ENCODE measurements at regions not wholly inside any gene's neighbourhood (a gene's known extent, or its start where the extent isn't known, plus 50 kb on each side); places are given as distances from the start of the nearest gene placed in this dataset.

DNA sequence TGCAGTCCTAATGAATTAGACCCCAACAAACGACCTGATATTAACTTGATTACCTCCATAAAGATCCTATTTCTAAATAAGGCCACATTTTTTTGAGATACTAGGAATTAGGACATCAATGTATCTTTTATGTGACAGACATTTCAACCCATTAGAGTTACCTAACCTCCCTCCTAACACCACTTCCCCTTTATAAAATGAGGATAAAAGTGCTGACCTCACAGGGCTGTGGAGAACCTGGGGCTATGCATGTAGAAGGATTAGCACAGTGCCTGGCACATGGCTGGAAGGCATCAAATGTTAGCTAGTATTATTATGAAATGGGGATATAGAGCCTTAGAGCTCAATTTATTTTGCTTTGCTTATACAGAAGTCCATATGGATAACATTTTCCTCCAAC is 53.5 kb upstream of the LRRN1 start:
- no peak for DNase-seq (ENCODE audit: low spot score)

DNA sequence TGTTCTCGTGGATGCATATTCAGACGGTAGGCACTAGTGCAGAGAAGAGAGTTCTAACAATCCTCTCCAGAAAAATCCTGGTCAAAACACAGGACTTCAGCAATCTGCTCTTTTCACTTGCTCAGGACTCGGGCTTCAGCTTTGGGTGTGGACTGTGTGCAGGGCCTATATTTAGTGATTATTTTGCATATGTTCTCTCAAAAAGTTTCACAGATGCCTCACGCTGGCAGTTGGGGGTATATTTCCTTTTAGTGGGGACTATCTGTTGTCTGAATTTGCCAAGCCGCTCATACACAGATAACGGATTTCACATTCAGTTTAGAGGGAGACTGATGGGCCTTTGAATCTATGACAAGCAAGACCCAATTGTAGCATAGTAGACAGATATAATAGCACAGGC is 54.4 kb upstream of the LRRN1 start:
- DNase-seq (ENCODE audit: low spot score), result no peak

GRCh38 chr3:3743754-3744153 is 55.5 kb upstream of the LRRN1 start:
- no peak for DNase-seq (ENCODE audit: low spot score)

DNA sequence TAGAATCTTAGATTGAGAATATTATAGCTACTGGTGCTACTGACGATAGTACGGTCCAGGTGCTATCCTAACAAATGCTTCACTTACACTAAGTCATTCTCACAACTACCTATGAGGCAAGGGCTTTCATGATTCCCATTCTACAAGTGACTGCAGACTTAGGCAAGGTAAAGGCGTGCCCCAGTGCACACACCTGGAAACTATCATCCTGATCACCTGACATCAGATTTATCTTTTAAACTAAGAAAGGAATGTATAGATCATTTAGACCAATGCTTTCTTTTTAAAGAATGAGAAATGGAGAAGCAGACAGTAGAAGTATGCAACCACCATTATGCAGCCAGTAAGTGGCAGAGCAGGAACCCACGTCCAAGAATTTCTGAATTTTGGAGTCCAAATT is 59.2 kb upstream of the LRRN1 start:
- DNase-seq (ENCODE audit: low spot score), result no peak

- no peak for DNase-seq (ENCODE audit: low spot score)
These were observed 59.7 kb upstream of the LRRN1 start for GRCh38 chr3:3739330-3740060.

DNA sequence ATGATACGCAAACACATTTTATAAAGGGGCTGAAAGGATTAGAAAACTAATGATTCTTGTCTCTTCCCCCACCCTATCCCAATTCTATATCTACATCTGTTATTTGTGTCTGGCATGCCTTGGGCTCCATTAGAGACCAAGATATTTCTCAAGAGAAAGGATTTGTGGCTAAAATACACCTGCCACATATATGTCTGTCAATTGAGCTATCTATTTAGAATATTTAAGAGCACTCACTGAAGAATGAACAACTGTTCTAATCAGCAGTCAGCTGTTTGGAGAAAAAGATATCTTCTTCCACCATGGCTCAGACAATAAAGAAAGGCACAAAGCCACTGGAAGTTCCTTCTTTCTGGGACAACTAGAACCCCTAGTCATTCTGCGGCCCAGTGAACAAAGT is 61.7 kb upstream of the LRRN1 start:
- DNase-seq (ENCODE audit: low spot score), result no peak

DNA sequence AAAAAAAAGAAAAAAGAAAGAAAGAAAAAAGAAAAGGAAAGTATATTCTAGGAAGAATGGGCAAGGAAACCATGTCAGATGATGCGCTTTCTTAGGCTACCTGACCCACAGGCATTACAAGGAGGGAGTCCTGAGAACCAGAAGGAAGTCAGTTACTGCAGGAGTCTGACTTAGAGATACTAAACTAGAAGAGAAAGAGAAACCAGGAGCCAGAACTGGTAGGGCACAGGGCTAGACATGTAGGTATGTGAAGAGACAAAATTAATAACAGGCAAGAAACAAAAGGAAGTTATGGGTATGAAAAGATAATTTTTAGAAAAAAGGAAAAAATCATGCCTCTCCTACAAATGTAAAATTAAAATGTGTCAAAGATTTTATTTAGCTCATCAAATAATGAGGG is 63.3 kb upstream of the LRRN1 start:
- DNase-seq (ENCODE audit: low spot score), result no peak

GRCh38 chr3:3734881-3735280 is 64.3 kb upstream of the LRRN1 start:
- no peak for DNase-seq (ENCODE audit: low spot score)

DNA sequence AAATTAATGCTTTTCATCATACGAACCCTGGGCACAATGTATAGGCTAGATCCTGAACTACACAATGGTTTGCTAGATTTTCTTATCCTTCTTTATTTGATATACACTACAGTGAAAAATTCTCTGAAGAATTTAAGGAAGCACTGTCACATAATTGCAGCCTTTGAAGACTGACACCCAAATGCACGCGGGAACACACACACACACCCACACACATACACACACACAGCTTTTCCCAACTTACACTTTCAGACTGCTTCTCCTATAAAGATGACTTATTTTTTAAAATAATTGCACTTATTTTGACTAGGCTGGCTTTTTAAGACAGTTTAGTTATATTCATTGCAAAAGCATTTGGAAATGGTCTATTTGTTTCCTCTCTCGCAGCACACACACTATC is 70.0 kb upstream of the LRRN1 start:
- peak; percentile 31 for DNase-seq (ENCODE audit: low spot score)

GRCh38 chr3:3726549-3726948 is 72.7 kb upstream of the LRRN1 start:
- DNase-seq (ENCODE audit: low spot score), result no peak

DNA sequence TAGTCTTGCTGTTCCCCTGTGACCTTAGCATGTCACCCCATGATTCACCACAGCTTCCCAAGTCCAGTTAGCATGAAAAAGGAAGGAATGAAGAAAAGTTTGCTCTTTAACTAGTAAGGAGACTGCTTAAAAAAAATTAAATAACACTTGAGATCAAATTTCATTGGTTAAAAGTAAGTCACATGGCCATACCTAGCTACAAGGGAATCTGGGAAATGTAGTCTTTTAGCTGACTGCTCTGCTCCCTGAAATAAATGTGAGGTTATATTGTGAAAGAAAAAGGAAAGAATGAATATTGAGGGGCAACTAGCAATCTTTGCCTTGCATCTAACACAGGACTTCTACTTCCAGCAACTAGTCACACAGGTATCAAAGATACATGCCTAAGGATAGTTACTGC is 84.7 kb upstream of the LRRN1 start:
- DNase-seq (ENCODE audit: low spot score), result no peak

GRCh38 chr3:3712971-3713370 is 86.3 kb upstream of the LRRN1 start:
- no peak for DNase-seq (ENCODE audit: low spot score)

- no peak for DNase-seq (ENCODE audit: low spot score)
These were observed 90.5 kb upstream of the LRRN1 start for GRCh38 chr3:3708769-3709115.

GRCh38 chr3:3707858-3708768 is 91.1 kb upstream of the LRRN1 start:
- no peak for DNase-seq (ENCODE audit: low spot score)

GRCh38 chr3:3705090-3705775 is 94.0 kb upstream of the LRRN1 start:
- peak; percentile 67 for DNase-seq (ENCODE audit: low spot score)

DNA sequence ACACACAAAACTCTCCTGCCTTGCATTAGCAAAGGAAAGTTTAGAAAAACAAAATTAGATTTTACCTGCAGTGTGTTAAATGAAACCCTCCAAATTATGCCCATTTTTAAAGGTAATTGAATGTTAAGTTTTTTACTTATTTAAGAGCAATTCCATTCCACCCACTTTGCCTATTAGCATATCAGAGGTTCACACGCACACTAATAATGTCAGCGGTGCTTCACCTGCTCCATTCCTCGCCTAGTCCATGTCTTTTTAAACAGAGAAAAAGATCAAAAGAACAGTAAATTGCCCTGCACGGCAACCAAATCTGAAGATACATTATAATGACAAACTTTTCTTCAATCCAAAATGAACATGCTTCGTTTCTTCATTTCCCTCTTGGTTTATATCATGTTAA is 97.3 kb upstream of the LRRN1 start:
- DNase-seq (ENCODE audit: low spot score), result peak; percentile 68

DNA sequence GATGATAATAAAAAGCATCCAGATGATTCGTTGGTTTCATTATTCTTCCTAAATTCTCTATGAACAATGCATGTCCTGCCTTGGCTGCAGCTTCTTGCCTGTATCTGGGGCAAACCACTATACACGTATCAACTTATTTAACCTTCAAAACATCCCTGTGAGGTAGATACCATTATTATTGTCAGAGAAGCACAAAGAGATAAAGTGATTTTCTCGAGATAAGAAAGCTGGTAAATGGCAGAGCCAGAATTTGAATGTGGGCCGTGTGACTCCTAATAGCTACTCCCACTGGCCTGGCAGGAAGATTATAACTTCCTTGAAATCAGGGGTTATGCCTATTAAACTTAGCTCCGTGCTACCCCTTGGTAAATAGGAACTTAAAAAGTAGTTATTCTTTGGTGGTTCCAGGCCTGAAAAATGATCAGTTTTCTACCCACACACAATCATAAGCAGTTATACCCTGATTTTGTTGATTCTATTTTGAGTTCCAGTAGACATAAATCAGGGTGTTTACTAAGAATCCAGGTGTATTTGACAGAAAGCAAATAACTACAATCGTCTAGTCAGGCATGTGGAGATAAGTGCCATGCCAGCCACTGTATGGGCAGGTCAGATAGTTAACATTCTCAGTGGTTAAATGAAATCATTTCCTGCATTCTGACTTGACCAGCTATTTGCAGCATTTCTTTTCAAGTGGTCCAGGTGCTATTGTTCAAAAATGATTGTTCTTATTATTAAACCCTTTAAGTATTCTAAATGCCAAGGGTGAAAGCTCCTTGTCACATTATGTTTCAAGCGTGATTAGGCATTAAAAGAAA is 99.2 kb upstream of the LRRN1 start:
- no peak for DNase-seq (ENCODE audit: low spot score)

GRCh38 chr3:3699407-3699806 is 99.8 kb upstream of the LRRN1 start:
- DNase-seq (ENCODE audit: low spot score), result no peak

DNA sequence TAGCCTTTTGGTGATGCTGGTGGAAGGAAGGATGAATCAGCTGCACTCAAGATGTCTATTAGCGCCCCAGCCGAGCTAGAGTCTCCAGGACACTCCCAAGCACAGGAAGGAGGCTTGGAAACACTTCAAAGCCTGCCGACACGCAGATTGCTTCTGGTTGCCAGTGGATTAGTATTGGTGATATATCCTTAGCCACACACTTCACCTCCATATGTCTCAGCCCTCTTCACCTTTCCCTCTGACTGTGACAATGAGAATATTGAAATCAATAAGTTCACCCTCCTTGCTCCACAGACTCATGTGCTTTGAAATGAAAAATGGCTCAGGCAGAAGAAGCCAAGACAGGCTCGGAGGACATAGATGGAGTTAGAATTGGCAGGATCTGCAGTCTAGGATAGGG is 102.9 kb upstream of the LRRN1 start:
- DNase-seq (ENCODE audit: low spot score), result no peak

DNA sequence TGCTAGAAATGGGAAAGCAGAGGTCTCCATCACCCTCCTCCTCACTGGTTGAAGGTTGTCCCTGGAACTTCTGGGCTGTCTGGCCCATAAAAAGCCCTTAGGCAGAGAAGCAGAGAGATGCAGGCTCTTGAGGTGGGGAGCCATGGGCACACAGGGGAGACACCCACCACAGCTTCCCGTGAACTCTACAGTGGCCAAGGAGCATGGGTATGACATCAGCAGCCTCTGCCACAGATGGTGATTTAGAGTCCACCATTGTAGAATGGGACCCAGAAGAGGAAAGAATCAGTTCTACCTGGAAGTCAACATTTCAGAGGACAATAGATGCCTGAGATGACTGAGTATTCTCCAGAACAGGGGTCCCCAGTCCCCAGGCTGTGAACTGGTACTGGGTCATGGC is 105.6 kb upstream of the LRRN1 start:
- DNase-seq (ENCODE audit: low spot score), result no peak

GRCh38 chr3:3689601-3690375 is 109.4 kb upstream of the LRRN1 start:
- DNase-seq (ENCODE audit: low spot score), result no peak

Measured in putamen (tissue), 1 donor.